GM12872 (cell line): ENCODE measurements at regions not wholly inside any gene's neighbourhood (a gene's known extent, or its start where the extent isn't known, plus 50 kb on each side); places are given as distances from the start of the nearest gene placed in this dataset.
A peak's percentile ranks its signal among the peaks of the same experiment; 100 is the strongest.

Experiments
- TF ChIP-seq, protein P1 (sequence below): IDR thresholded peaks from 3 replicates; pipeline ENCODE4 v1.5.1; 2011; ENCODE audit warnings: low read depth, mild to moderate bottlenecking, low read length, moderate library complexity; ENCODE audit not compliant: insufficient read depth

DNA sequence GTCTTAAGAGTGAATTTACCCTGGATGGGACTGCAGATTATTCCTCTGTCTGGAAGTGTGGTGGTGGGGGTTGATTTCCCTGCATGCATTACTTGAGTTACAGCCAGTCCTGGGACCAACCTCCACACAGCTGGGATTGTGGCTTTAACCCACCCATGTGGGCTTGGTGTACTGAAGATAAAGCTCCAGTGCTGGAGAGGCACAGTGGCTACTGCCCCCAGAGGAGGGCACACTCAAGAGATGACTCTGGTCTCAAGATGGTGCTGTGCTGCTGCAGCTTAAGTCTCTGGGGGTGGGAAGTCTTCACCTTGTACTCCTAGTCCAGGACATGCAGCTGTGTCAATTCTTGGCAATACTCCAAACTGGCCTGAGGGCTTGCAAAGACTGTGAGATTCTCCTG lies 57.8 kb upstream of the CSNK1E start:
- TF ChIP-seq, protein P1, sequence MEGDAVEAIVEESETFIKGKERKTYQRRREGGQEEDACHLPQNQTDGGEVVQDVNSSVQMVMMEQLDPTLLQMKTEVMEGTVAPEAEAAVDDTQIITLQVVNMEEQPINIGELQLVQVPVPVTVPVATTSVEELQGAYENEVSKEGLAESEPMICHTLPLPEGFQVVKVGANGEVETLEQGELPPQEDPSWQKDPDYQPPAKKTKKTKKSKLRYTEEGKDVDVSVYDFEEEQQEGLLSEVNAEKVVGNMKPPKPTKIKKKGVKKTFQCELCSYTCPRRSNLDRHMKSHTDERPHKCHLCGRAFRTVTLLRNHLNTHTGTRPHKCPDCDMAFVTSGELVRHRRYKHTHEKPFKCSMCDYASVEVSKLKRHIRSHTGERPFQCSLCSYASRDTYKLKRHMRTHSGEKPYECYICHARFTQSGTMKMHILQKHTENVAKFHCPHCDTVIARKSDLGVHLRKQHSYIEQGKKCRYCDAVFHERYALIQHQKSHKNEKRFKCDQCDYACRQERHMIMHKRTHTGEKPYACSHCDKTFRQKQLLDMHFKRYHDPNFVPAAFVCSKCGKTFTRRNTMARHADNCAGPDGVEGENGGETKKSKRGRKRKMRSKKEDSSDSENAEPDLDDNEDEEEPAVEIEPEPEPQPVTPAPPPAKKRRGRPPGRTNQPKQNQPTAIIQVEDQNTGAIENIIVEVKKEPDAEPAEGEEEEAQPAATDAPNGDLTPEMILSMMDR, result 0 out of 3 replicates have a peak, but pooled peaks have one; percentile 10
